HCT116 (cell line): ENCODE measurements at regions not wholly inside any gene's neighbourhood (a gene's known extent, or its start where the extent isn't known, plus 50 kb on each side); places are given as distances from the start of the nearest gene placed in this dataset.

ENCODE experiments used
- ATAC-seq: fragments of 200-7000 bp; cut with Tn5 transposase; 2 replicates; pipeline ENCODE4 v1.9.1; 2020; ENCODE audit warnings: mild to moderate bottlenecking, moderate library complexity
- BruUV-seq: library from RNA; stranded (reverse); fragments of 400-500 nt; replicated peaks from 2 replicates; lab custom pipeline; 2021; lab: Mats Ljungman, UMichigan
- CTCF ChIA-PET: fragments of 300-600 bp; sonication (Branson Sonifier 250); formaldehyde crosslinking; loops from one replicate; lab custom pipeline; 2021; ENCODE audit warnings: antibody characterized with exemption; lab: Charles Lee
- POLR2A ChIA-PET: fragments of 300-600, 350-600 bp; sonication (Branson Sonifier 250); formaldehyde crosslinking; loops from one replicate; lab custom pipeline; 2021; ENCODE audit warnings: antibody characterized with exemption; lab: Charles Lee
- RAD21 ChIA-PET, 2 experiments: fragments of 300-600 bp; sonication (Branson Sonifier 250); formaldehyde crosslinking; loops; one replicate each; lab custom pipeline; 2023; ENCODE audit warnings: low total read pairs in 2 of 2; ENCODE audit not compliant: uncharacterized antibody in 2 of 2, unreplicated experiment in 2 of 2, low non-redundant PET in 1 of 2; lab: Charles Lee
- DNase-seq: peaks from one replicate; pipeline ENCODE4 v3.0.0-alpha.2; 2010; ENCODE audit warnings: low read depth, low spot score
- H2AFZ ChIP-seq: fragments of 200-600 bp; shearing (Covaris generic), sonication (generic); 2 replicates; pipeline ENCODE4 v1.6.1; 2017; ENCODE audit warnings: low read depth, mixed run types, mixed read lengths, antibody characterized with exemption, low read length; ENCODE audit not compliant: poor library complexity, severe bottlenecking
- H3K27ac ChIP-seq: 2 replicates; pipeline ENCODE4 v1.5.1; 2012; ENCODE audit warnings: low read depth, low read length
- H3K27me3 ChIP-seq: fragments of 200-600 bp; sonication (generic); 2 replicates; pipeline ENCODE4 v1.6.1; 2016; ENCODE audit warnings: mixed run types, low read length, mixed read lengths; ENCODE audit not compliant: insufficient read depth
- H3K36me3 ChIP-seq, 2 experiments: fragments of 200-500 bp in 1 of 2; fragments of 200-600 bp in 1 of 2; sonication (Bioruptor generic) in 1 of 2; sonication (generic) in 1 of 2; 2 replicates each; pipeline versions ENCODE4 v1.5.1 to v1.6.1; 2014 to 2016; ENCODE audit warnings: low read length in 2 of 2, inconsistent platforms in 1 of 2, mixed read lengths in 1 of 2, mixed run types in 1 of 2; ENCODE audit not compliant: insufficient read depth in 2 of 2, control insufficient read depth in 1 of 2
- H3K4me1 ChIP-seq, 2 experiments: fragments of 200-600 bp in 1 of 2; sonication (generic) in 1 of 2; 2 replicates each; pipeline versions ENCODE4 v1.5.1 to v1.6.1; 2012 to 2017; ENCODE audit warnings: low read length in 2 of 2, inconsistent platforms in 1 of 2, mild to moderate bottlenecking in 1 of 2, mixed read lengths in 1 of 2, mixed run types in 1 of 2, moderate library complexity in 1 of 2; ENCODE audit not compliant: insufficient read depth in 2 of 2, control insufficient read depth in 1 of 2
- H3K4me2 ChIP-seq: fragments of 200-600 bp; sonication (generic); 2 replicates; pipeline ENCODE4 v1.6.1; 2017; ENCODE audit warnings: mixed run types, low read length, mixed read lengths
- H3K4me3 ChIP-seq, 2 experiments: fragments of 200-600 bp in 1 of 2; sonication (generic) in 1 of 2; replicated peaks in 1 of 2; 2 replicates each; pipeline ENCODE4 v1.5.1; 2011 to 2016; ENCODE audit warnings: low read length in 2 of 2, control low read depth in 1 of 2, low read depth in 1 of 2, mild to moderate bottlenecking in 1 of 2, mixed read lengths in 1 of 2, mixed run types in 1 of 2
- H3K79me2 ChIP-seq: fragments of 200-600 bp; sonication (generic); 2 replicates; pipeline ENCODE4 v1.6.1; 2017; ENCODE audit warnings: mild to moderate bottlenecking, mixed run types, low read length, moderate library complexity, mixed read lengths; ENCODE audit not compliant: insufficient read depth
- H3K9ac ChIP-seq: fragments of 200-600 bp; sonication (generic); 2 replicates; pipeline ENCODE4 v1.6.1; 2016; ENCODE audit warnings: low read length, mixed read lengths
- H3K9me2 ChIP-seq: fragments of 200-600 bp; sonication (generic), shearing (Covaris generic); 2 replicates; pipeline ENCODE4 v1.6.1; 2017; ENCODE audit warnings: mixed run types, mild to moderate bottlenecking, moderate library complexity; ENCODE audit not compliant: insufficient read depth
- H3K9me3 ChIP-seq, 2 experiments: fragments of 200-500 bp in 1 of 2; fragments of 200-600 bp in 1 of 2; sonication (Bioruptor generic) in 1 of 2; sonication (generic) in 1 of 2; 2 replicates each; pipeline ENCODE4 v1.6.1; 2014 to 2017; ENCODE audit warnings: low read length in 2 of 2, mixed read lengths in 2 of 2, inconsistent platforms in 1 of 2, low read depth in 1 of 2, mild to moderate bottlenecking in 1 of 2, mixed run types in 1 of 2, moderate library complexity in 1 of 2; ENCODE audit not compliant: control insufficient read depth in 1 of 2, insufficient read depth in 1 of 2
- H4K20me1 ChIP-seq: fragments of 200-600 bp; sonication (generic), shearing (Covaris generic); 2 replicates; pipeline ENCODE4 v1.6.1; 2017; ENCODE audit warnings: mixed run types, mild to moderate bottlenecking, moderate library complexity; ENCODE audit not compliant: insufficient read depth
- EGR1 ChIP-seq: IDR thresholded peaks from 2 replicates; pipeline ENCODE4 v1.6.1; 2012; ENCODE audit warnings: low read depth
- EZH2 ChIP-seq: fragments of 200-600 bp; sonication (generic); IDR thresholded peaks from 2 replicates; pipeline ENCODE4 v1.6.1; 2017; ENCODE audit warnings: antibody characterized with exemption, mixed run types
- EZH2phosphoT487 ChIP-seq: fragments of 200-600 bp; IDR thresholded peaks from 2 replicates; pipeline ENCODE4 v1.6.1; 2018; ENCODE audit warnings: antibody characterized with exemption, borderline replicate concordance
- FOSL1 ChIP-seq: IDR thresholded peaks from 2 replicates; pipeline ENCODE4 v1.6.1; 2012; ENCODE audit warnings: low read depth
- JUND ChIP-seq: IDR thresholded peaks from 2 replicates; pipeline ENCODE4 v1.6.1; 2012
- POLR2A ChIP-seq: IDR thresholded peaks from 2 replicates; pipeline ENCODE4 v1.7.0; 2011; ENCODE audit warnings: borderline replicate concordance; ENCODE audit not compliant: insufficient read depth, insufficient read length; ENCODE audit errors: extremely low read depth
- SP1 ChIP-seq: IDR thresholded peaks from 2 replicates; pipeline ENCODE4 v1.6.1; 2012; ENCODE audit warnings: low read depth
- YY1 ChIP-seq: IDR thresholded peaks from 2 replicates; pipeline ENCODE4 v1.6.1; 2011; ENCODE audit warnings: low read length, low read depth, moderate library complexity, mild to moderate bottlenecking; ENCODE audit not compliant: insufficient replicate concordance; ENCODE audit errors: extremely low read depth
- ZNF274 ChIP-seq: fragments of 200-500 bp; sonication (Bioruptor generic); IDR thresholded peaks from 2 replicates; pipeline ENCODE4 v1.6.1; 2014; ENCODE audit warnings: mild to moderate bottlenecking, low read depth, low read length, inconsistent platforms
- intact Hi-C: fragments of 100-400 bp; cut with micrococcal nuclease; formaldehyde crosslinking; loops from 2 replicates; pipeline ENCODE4 v1.10.0; 2022
- TF ChIP-seq, protein P1 (sequence below), 3 experiments: fragments of 200-600 bp in 1 of 3; sonication (generic) in 1 of 3; IDR thresholded peaks in 2 of 3; conservative IDR thresholded peaks in 1 of 3; 2 replicates each; pipeline ENCODE4 v1.5.1; 2012 to 2017; ENCODE audit warnings: low read depth in 2 of 3, low read length in 2 of 3, antibody characterized with exemption in 1 of 3, borderline replicate concordance in 1 of 3, control low read depth in 1 of 3, mild to moderate bottlenecking in 1 of 3, mixed read lengths in 1 of 3, mixed run types in 1 of 3, moderate library complexity in 1 of 3; ENCODE audit not compliant: insufficient read depth in 1 of 3
- TF ChIP-seq, protein P2 (sequence below): IDR thresholded peaks from 2 replicates; pipeline ENCODE4 v1.6.1; 2012; ENCODE audit warnings: low read depth

DNA sequence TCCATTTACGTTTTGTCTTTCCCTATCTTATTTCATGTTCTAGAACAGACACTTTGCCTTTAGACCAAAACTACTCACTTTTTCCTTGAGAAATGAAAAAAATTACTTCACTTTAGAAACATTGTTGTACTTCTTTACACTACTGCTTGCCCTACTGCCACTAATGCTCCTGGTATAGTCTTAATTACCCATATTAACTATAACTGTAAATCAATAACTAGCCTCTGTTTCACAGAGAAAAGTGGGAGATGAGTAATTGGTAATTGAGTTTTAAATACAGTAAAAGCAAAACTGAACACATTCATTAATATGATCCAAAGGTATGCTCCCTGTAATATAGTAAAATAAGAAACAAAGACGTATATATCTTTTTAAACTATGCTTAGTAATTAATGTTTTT lies 111.1 kb upstream of the JADE1 start:
- H3K9ac ChIP-seq = no peak overlapping the region
- TF ChIP-seq SP1 = no peak
- TF ChIP-seq, protein P1, sequence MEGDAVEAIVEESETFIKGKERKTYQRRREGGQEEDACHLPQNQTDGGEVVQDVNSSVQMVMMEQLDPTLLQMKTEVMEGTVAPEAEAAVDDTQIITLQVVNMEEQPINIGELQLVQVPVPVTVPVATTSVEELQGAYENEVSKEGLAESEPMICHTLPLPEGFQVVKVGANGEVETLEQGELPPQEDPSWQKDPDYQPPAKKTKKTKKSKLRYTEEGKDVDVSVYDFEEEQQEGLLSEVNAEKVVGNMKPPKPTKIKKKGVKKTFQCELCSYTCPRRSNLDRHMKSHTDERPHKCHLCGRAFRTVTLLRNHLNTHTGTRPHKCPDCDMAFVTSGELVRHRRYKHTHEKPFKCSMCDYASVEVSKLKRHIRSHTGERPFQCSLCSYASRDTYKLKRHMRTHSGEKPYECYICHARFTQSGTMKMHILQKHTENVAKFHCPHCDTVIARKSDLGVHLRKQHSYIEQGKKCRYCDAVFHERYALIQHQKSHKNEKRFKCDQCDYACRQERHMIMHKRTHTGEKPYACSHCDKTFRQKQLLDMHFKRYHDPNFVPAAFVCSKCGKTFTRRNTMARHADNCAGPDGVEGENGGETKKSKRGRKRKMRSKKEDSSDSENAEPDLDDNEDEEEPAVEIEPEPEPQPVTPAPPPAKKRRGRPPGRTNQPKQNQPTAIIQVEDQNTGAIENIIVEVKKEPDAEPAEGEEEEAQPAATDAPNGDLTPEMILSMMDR (IDR thresholded peaks at IDR 0.05 in 2 of 3, conservative IDR thresholded peaks at IDR 0.05 in 1 of 3; ENCODE audit: borderline replicate concordance in 1 of 3, insufficient read depth in 1 of 3, low read depth in 2 of 3, low read length in 2 of 3) = no peak
- TF ChIP-seq ZNF274 = no peak
- no peak for TF ChIP-seq POLR2A
- no peaks in the 10 kb centered on the region for H3K9me3 ChIP-seq
- no peak overlapping the region for H2AFZ ChIP-seq
- no peaks in the 10 kb centered on the region for H3K36me3 ChIP-seq
- no peaks in the 10 kb centered on the region for H3K9me2 ChIP-seq
- POLR2A ChIA-PET = no interaction called here
- RAD21 ChIA-PET = no interaction called here
- DNase-seq = no peak
- H3K27me3 ChIP-seq = no peaks in the 10 kb centered on the region
- BruUV-seq = no TSS peak
- H3K27ac ChIP-seq = no peak overlapping the region
- CTCF ChIA-PET = no interaction called here
- no peak overlapping the region for H3K4me3 ChIP-seq
- ATAC-seq = no peak
- no peaks in the 10 kb centered on the region for H3K4me1 ChIP-seq
- no peak overlapping the region for H3K4me2 ChIP-seq
- H4K20me1 ChIP-seq = no peaks in the 10 kb centered on the region
- intact Hi-C loops = no loop called here
- no peaks in the 10 kb centered on the region for H3K79me2 ChIP-seq

DNA sequence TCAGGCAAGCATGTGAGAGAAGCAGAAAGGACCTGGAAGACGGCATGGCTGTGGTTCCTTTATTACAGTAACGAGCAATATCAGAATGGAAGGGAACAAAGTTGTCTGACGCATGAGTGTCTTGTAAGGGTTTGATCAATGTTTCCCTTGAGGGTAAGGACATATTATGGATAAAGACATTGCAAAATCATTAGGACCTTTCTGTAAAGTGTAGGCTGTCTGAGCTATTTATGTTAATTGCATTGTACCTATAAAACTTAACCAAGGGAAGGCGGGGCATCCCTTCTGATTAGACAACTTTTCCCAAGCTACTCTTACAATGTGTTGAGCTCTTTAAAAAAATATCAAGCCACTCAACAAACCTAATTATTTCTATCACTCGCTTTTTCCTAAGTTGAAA lies 112.2 kb upstream of the JADE1 start:
- H3K9ac ChIP-seq = no peak overlapping the region
- H4K20me1 ChIP-seq = no peaks in the 10 kb centered on the region
- H3K27ac ChIP-seq = no peak overlapping the region
- no peak for DNase-seq
- H3K4me3 ChIP-seq = no peak overlapping the region
- no peaks in the 10 kb centered on the region for H3K4me1 ChIP-seq
- no peaks in the 10 kb centered on the region for H3K36me3 ChIP-seq
- H2AFZ ChIP-seq = no peak overlapping the region
- H3K79me2 ChIP-seq = no peaks in the 10 kb centered on the region
- ChIA-PET RAD21 (no interaction called here), POLR2A (no interaction called here)
- H3K9me2 ChIP-seq = no peaks in the 10 kb centered on the region
- BruUV-seq = no TSS peak
- H3K9me3 ChIP-seq = no peaks in the 10 kb centered on the region
- intact Hi-C loops = no loop called here
- TF ChIP-seq, protein P2, sequence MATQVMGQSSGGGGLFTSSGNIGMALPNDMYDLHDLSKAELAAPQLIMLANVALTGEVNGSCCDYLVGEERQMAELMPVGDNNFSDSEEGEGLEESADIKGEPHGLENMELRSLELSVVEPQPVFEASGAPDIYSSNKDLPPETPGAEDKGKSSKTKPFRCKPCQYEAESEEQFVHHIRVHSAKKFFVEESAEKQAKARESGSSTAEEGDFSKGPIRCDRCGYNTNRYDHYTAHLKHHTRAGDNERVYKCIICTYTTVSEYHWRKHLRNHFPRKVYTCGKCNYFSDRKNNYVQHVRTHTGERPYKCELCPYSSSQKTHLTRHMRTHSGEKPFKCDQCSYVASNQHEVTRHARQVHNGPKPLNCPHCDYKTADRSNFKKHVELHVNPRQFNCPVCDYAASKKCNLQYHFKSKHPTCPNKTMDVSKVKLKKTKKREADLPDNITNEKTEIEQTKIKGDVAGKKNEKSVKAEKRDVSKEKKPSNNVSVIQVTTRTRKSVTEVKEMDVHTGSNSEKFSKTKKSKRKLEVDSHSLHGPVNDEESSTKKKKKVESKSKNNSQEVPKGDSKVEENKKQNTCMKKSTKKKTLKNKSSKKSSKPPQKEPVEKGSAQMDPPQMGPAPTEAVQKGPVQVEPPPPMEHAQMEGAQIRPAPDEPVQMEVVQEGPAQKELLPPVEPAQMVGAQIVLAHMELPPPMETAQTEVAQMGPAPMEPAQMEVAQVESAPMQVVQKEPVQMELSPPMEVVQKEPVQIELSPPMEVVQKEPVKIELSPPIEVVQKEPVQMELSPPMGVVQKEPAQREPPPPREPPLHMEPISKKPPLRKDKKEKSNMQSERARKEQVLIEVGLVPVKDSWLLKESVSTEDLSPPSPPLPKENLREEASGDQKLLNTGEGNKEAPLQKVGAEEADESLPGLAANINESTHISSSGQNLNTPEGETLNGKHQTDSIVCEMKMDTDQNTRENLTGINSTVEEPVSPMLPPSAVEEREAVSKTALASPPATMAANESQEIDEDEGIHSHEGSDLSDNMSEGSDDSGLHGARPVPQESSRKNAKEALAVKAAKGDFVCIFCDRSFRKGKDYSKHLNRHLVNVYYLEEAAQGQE = no peak
- TF ChIP-seq EZH2 (no peak), YY1 (no peak), EGR1 (no peak), FOSL1 (no peak), POLR2A (no peak), EZH2phosphoT487 (no peak), JUND (no peak)
- TF ChIP-seq, protein P1 (IDR thresholded peaks at IDR 0.05 in 2 of 3, conservative IDR thresholded peaks at IDR 0.05 in 1 of 3; ENCODE audit: borderline replicate concordance in 1 of 3, insufficient read depth in 1 of 3, low read depth in 2 of 3, low read length in 2 of 3) = no peak
- TF ChIP-seq, all 23 proteins: peak for 0
- ATAC-seq = no peak
- Histone ChIP-seq H3K27me3 (no peaks in the 10 kb centered on the region), H3K4me2 (no peak overlapping the region)
- CTCF ChIA-PET = no interaction called here
